Loucy (cell line): ENCODE measurements at regions not wholly inside any gene's neighbourhood (a gene's known extent, or its start where the extent isn't known, plus 50 kb on each side); places are given as distances from the start of the nearest gene placed in this dataset.

Experiments
- H2AFZ ChIP-seq: fragments of 200-600 bp; sonication (generic); 2 replicates; pipeline ENCODE4 v1.6.0; 2016; ENCODE audit warnings: antibody characterized with exemption, mild to moderate bottlenecking, low read length, moderate library complexity
- H3F3A ChIP-seq: fragments of 200-600 bp; 2 replicates; pipeline ENCODE4 v1.6.0; 2016; ENCODE audit warnings: antibody characterized with exemption, low read depth, mild to moderate bottlenecking
- H3K27me3 ChIP-seq: fragments of 200-600 bp; sonication (generic); 2 replicates; pipeline ENCODE4 v1.6.1; 2014; ENCODE audit warnings: low read length, mild to moderate bottlenecking; ENCODE audit not compliant: insufficient read depth, poor library complexity, severe bottlenecking
- H3K36me3 ChIP-seq: fragments of 200-600 bp; sonication (generic); 2 replicates; pipeline ENCODE4 v1.6.1; 2016; ENCODE audit warnings: low read length; ENCODE audit not compliant: insufficient read depth
- H3K4me1 ChIP-seq: fragments of 200-600 bp; sonication (generic); 2 replicates; pipeline ENCODE4 v1.5.1; 2014; ENCODE audit warnings: low read length, mild to moderate bottlenecking; ENCODE audit not compliant: insufficient read depth, poor library complexity, severe bottlenecking
- H3K4me2 ChIP-seq: fragments of 200-600 bp; sonication (generic); 2 replicates; pipeline ENCODE4 v1.6.0; 2014; ENCODE audit warnings: antibody characterized with exemption, low read length, low read depth, mild to moderate bottlenecking; ENCODE audit not compliant: poor library complexity, severe bottlenecking
- H3K4me3 ChIP-seq: fragments of 200-600 bp; sonication (generic); 2 replicates; pipeline ENCODE4 v1.5.1; 2014; ENCODE audit warnings: low read length, mild to moderate bottlenecking, mixed read lengths; ENCODE audit not compliant: poor library complexity, severe bottlenecking
- H3K79me2 ChIP-seq: fragments of 200-600 bp; sonication (generic); 2 replicates; pipeline ENCODE4 v1.6.1; 2014; ENCODE audit warnings: low read length; ENCODE audit not compliant: insufficient read depth
- H3K9ac ChIP-seq: fragments of 200-600 bp; sonication (generic); 2 replicates; pipeline ENCODE4 v1.6.0; 2014; ENCODE audit warnings: mild to moderate bottlenecking, low read depth, low read length, moderate library complexity; ENCODE audit not compliant: poor library complexity, severe bottlenecking
- H3K9me2 ChIP-seq: fragments of 200-600 bp; sonication (generic); replicated peaks from 2 replicates; pipeline ENCODE4 v1.6.1; 2016; ENCODE audit warnings: low read depth, low read length, mixed read lengths
- H3K9me3 ChIP-seq: fragments of 200-600 bp; sonication (generic); 2 replicates; pipeline ENCODE4 v1.6.1; 2014; ENCODE audit warnings: mild to moderate bottlenecking, antibody characterized with exemption, low read length, low read depth; ENCODE audit not compliant: insufficient read depth
- H4K20me1 ChIP-seq: fragments of 200-600 bp; sonication (generic); 2 replicates; pipeline ENCODE4 v1.6.0; 2014; ENCODE audit warnings: antibody characterized with exemption, low read length, mild to moderate bottlenecking; ENCODE audit not compliant: insufficient read depth, poor library complexity, severe bottlenecking
- EZH2phosphoT487 ChIP-seq: fragments of 200-600 bp; IDR thresholded peaks from 2 replicates; pipeline ENCODE4 v1.6.1; 2018; ENCODE audit warnings: antibody characterized with exemption, mild to moderate bottlenecking, moderate library complexity, borderline replicate concordance
- TF ChIP-seq, protein P1 (sequence below): fragments of 200-600 bp; sonication (generic); conservative IDR thresholded peaks from 2 replicates; pipeline ENCODE4 v1.5.1; 2014; ENCODE audit warnings: mild to moderate bottlenecking, antibody characterized with exemption, low read length

DNA sequence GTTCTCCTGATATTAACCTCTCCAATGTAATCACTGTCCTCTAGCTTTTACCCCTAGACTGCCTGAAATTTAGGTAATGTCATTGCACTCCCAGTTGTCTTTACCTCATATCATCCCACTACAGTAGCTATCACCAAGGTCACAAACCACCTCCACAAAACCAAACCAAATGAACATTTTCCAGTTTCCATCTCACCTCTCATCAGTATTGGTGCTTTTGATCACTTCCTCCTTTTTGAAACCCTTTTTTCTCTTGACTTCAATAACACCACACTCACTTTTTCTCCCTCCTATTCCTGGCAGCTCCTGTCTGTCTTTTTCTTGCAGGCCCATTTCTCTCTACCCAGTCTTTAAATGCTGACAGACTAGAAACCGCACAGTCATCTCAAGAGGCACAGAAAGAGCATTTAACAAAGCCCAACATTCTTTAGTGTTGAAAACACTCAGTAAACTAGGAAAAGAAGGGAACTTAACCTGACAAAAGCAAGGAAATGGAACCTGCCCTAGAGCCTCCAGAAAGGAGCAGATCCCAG, 95.9 kb upstream of the SIX2 start:
- Histone ChIP-seq H3K36me3 (no peaks in the 10 kb centered on the region), H3K4me1 (no peaks in the 10 kb centered on the region), H3K27me3 (no peaks in the 10 kb centered on the region), H2AFZ (no peak overlapping the region), H3K4me2 (no peak overlapping the region), H3K9me3 (no peaks in the 10 kb centered on the region), H3K9me2 (no peaks in the 10 kb centered on the region), H4K20me1 (no peaks in the 10 kb centered on the region), H3K9ac (no peak overlapping the region), H3F3A (no peaks in the 10 kb centered on the region), H3K79me2 (no peaks in the 10 kb centered on the region), H3K4me3 (no peak overlapping the region)
- TF ChIP-seq, protein P1, sequence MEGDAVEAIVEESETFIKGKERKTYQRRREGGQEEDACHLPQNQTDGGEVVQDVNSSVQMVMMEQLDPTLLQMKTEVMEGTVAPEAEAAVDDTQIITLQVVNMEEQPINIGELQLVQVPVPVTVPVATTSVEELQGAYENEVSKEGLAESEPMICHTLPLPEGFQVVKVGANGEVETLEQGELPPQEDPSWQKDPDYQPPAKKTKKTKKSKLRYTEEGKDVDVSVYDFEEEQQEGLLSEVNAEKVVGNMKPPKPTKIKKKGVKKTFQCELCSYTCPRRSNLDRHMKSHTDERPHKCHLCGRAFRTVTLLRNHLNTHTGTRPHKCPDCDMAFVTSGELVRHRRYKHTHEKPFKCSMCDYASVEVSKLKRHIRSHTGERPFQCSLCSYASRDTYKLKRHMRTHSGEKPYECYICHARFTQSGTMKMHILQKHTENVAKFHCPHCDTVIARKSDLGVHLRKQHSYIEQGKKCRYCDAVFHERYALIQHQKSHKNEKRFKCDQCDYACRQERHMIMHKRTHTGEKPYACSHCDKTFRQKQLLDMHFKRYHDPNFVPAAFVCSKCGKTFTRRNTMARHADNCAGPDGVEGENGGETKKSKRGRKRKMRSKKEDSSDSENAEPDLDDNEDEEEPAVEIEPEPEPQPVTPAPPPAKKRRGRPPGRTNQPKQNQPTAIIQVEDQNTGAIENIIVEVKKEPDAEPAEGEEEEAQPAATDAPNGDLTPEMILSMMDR = no peak
- TF ChIP-seq EZH2phosphoT487 = no peak

DNA sequence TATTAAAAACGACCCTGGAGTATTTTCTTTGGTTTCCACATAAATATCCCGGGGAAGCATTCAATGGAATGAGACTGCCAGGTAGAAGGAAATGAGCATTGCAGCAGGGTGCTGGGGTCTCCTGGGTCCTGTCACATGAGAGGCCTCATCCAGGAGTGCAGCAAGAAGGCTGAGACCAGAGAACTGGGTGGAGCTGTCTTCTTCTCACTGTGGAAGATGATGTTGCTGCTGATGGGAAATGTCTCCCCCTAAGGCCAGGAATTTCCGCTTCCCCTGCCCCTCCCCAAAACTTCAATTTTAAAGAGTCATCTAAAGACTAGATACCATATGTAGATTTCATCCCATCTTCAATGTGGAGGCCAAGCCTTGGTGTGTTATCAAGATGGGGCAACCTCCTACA, 95.2 kb upstream of the SIX2 start:
- no peak overlapping the region for H2AFZ ChIP-seq
- no peaks in the 10 kb centered on the region for H3K36me3 ChIP-seq
- H3K9ac ChIP-seq = no peak overlapping the region
- no peaks in the 10 kb centered on the region for H4K20me1 ChIP-seq
- H3F3A ChIP-seq = no peaks in the 10 kb centered on the region
- 0 out of 2 replicates have a peak, but pooled peaks cover 3% of the 10 kb centered on the region for H3K9me3 ChIP-seq
- TF ChIP-seq EZH2phosphoT487 = no peak
- TF ChIP-seq, protein P1 = no peak
- no peak overlapping the region for H3K4me3 ChIP-seq
- no peaks in the 10 kb centered on the region for H3K27me3 ChIP-seq
- H3K79me2 ChIP-seq = no peaks in the 10 kb centered on the region
- no peaks in the 10 kb centered on the region for H3K9me2 ChIP-seq
- H3K4me1 ChIP-seq = no peaks in the 10 kb centered on the region
- no peak overlapping the region for H3K4me2 ChIP-seq

DNA sequence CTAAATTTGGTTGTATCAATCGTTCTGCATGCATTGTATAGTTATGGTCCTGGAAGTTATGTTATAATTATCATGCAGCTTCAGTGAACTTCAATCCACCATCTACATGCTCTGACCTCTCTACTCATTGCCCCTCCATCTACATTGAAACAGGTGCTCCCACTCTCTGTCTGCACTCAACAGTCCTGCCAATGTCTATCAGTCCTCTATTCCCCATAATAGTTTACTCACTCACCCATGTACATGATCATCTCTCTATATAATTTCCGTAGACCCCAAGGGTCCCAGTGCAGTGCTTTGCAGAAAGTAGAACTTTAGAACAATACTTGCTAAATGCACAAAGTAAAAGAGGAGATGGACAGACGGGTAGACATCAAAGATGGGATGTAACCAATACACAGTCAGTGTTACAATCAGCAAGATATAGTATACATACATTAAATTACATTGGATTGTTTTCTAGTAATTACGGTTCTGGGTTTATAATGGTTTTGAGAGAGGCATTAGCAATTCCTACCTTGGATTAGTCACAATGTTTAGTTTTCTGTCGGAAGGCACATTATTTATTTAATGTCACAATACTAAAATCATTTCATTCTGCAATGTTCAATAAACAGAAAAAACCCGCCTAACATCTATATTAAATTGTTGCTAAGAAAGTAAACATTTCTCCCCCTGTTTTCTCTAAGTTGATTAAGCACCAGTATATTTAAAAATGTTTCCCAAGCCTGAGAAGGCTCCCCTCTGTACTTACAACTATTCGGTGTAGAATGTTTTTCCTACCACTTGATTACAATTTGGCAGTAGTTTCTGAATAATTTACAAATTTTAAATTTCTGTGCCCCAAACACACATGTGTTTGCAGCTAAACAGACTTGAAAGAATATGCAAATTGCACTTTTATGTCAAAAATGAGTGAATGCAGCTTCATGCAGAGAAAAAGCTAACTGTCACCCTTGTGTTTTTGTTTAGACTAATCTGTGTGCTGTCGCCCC, 94.4 kb upstream of the SIX2 start:
- TF ChIP-seq EZH2phosphoT487 = no peak
- TF ChIP-seq, protein P1 = no peak
- Histone ChIP-seq H4K20me1 (no peaks in the 10 kb centered on the region), H3K9me2 (no peaks in the 10 kb centered on the region), H3K9me3 (0 out of 2 replicates have a peak, but pooled peaks cover 3% of the 10 kb centered on the region), H3K4me3 (no peak overlapping the region), H3K4me1 (no peaks in the 10 kb centered on the region), H3K27me3 (no peaks in the 10 kb centered on the region), H3K4me2 (no peak overlapping the region), H3K79me2 (no peaks in the 10 kb centered on the region), H2AFZ (no peak overlapping the region), H3K9ac (no peak overlapping the region), H3K36me3 (no peaks in the 10 kb centered on the region), H3F3A (no peaks in the 10 kb centered on the region)
